ENCODE measurements at regions not wholly inside any gene's neighbourhood (a gene's known extent, or its start where the extent isn't known, plus 50 kb on each side); places are given as distances from the start of the nearest gene placed in this dataset.

GRCh38 chr15:70504988-70505387 lies 258.4 kb downstream of the UACA start:
- no peak overlapping the region for H3K4me3 ChIP-seq (ENCODE audit: control insufficient read depth, low read depth, low read length)
- no peak for TF ChIP-seq CTCF (IDR thresholded peaks at IDR 0.05; ENCODE audit: control insufficient read depth, insufficient read depth, low read depth, low read length, missing control alignments)
- no peak for DNase-seq (ENCODE audit: low read depth)

- no peak for DNase-seq (ENCODE audit: low read depth)
- H3K4me3 ChIP-seq (ENCODE audit: control insufficient read depth, low read depth, low read length): no peak overlapping the region
Measured at GRCh38 chr15:70504299-70504951, 258.9 kb downstream of the UACA start.

GRCh38 chr15:70503798-70504298 lies 259.5 kb downstream of the UACA start:
- DNase-seq (ENCODE audit: low read depth): no peak
- H3K4me3 ChIP-seq (ENCODE audit: control insufficient read depth, low read depth, low read length): no peak overlapping the region
- TF ChIP-seq CTCF (IDR thresholded peaks at IDR 0.05; ENCODE audit: control insufficient read depth, insufficient read depth, low read depth, low read length, missing control alignments): no peak

More at GRCh38 chr15:70504299-70504951, 258.9 kb downstream of the UACA start:
- TF ChIP-seq CTCF (IDR thresholded peaks at IDR 0.05; ENCODE audit: control insufficient read depth, insufficient read depth, low read depth, low read length, missing control alignments): no peak

GRCh38 chr15:70503073-70503745 lies 260.1 kb downstream of the UACA start:
- no peak overlapping the region for H3K4me3 ChIP-seq (ENCODE audit: control insufficient read depth, low read depth, low read length)
- no peak for TF ChIP-seq CTCF (IDR thresholded peaks at IDR 0.05; ENCODE audit: control insufficient read depth, insufficient read depth, low read depth, low read length, missing control alignments)
- no peak for DNase-seq (ENCODE audit: low read depth)

GRCh38 chr15:70502529-70502928 lies 260.8 kb downstream of the UACA start:
- DNase-seq (ENCODE audit: low read depth): no peak
- H3K4me3 ChIP-seq (ENCODE audit: control insufficient read depth, low read depth, low read length): no peak overlapping the region
- TF ChIP-seq CTCF (IDR thresholded peaks at IDR 0.05; ENCODE audit: control insufficient read depth, insufficient read depth, low read depth, low read length, missing control alignments): no peak

GRCh38 chr15:70501849-70502248 lies 261.5 kb downstream of the UACA start:
- no peak overlapping the region for H3K4me3 ChIP-seq (ENCODE audit: control insufficient read depth, low read depth, low read length)
- no peak for DNase-seq (ENCODE audit: low read depth)
- TF ChIP-seq CTCF (IDR thresholded peaks at IDR 0.05; ENCODE audit: control insufficient read depth, insufficient read depth, low read depth, low read length, missing control alignments): no peak

All from AG09309 (cell line).